IMR-90 (cell line): ENCODE measurements at regions not wholly inside any gene's neighbourhood (a gene's known extent, or its start where the extent isn't known, plus 50 kb on each side); places are given as distances from the start of the nearest gene placed in this dataset.

Experiments used
- CTCF ChIP-seq: conservative IDR thresholded peaks from 2 replicates; pipeline ENCODE4 v1.5.1; 2012; ENCODE audit warnings: mild to moderate bottlenecking, low read depth, low read length, improper control_type of control experiment
- ELK1 ChIP-seq: fragments of 150-350 bp; IDR thresholded peaks from 2 replicates; pipeline ENCODE4 v1.6.1; 2016; ENCODE audit warnings: low read depth, mild to moderate bottlenecking, low read length, moderate library complexity, borderline replicate concordance
- RFX5 ChIP-seq: IDR thresholded peaks from 2 replicates; pipeline ENCODE4 v1.8.0; 2012; ENCODE audit warnings: low read depth, mild to moderate bottlenecking, low read length, moderate library complexity
- SMC3 ChIP-seq: fragments of 150-350 bp; IDR thresholded peaks from 2 replicates; pipeline ENCODE4 v1.6.1; 2016; ENCODE audit warnings: low read depth, mild to moderate bottlenecking, antibody characterized with exemption, low read length, moderate library complexity

- TF ChIP-seq SMC3 (no peak), RFX5 (no peak), ELK1 (no peak), CTCF (no peak)
Observed at GRCh38 chr13:70255406-70255991, 147.2 kb upstream of the KLHL1 start.
